Esophagus squamous epithelium (tissue), 5 donors: ENCODE measurements at regions not wholly inside any gene's neighbourhood (a gene's known extent, or its start where the extent isn't known, plus 50 kb on each side); places are given as distances from the start of the nearest gene placed in this dataset.

Experiments
- DNase-seq: peaks from one replicate; lab custom pipeline; 2025; lab: John Stamatoyannopoulos, UW
- H3K27ac ChIP-seq, 4 donors: fragments of 200-600 bp; sonication (generic); one replicate each; pipeline ENCODE4 v1.5.1; 2016 to 2019; ENCODE audit warnings: mild to moderate bottlenecking in 1 of 4
- H3K27me3 ChIP-seq, 4 donors: fragments of 200-600 bp; sonication (generic); 1 replicate in 3 of 4; 2 replicates in 1 of 4; pipeline versions ENCODE4 v1.5.1 to v1.6.0; 2017 to 2021; ENCODE audit warnings: antibody characterized with exemption in 1 of 4
- H3K36me3 ChIP-seq, 3 donors: fragments of 200-600 bp; sonication (generic); one replicate each; pipeline ENCODE4 v1.5.1; 2016 to 2019
- H3K4me1 ChIP-seq, 3 donors: fragments of 200-600 bp; sonication (generic); one replicate each; pipeline ENCODE4 v1.5.1; 2017 to 2019
- H3K4me3 ChIP-seq, 4 donors: fragments of 200-600 bp; sonication (generic); 1 replicate in 3 of 4; 2 replicates in 1 of 4; pipeline ENCODE4 v1.5.1; 2016 to 2019; ENCODE audit warnings: mild to moderate bottlenecking in 2 of 4, moderate library complexity in 1 of 4
- H3K9me3 ChIP-seq, 3 donors: fragments of 200-600 bp; sonication (generic); one replicate each; pipeline ENCODE4 v1.5.1; 2016 to 2019
- CTCF ChIP-seq, 6 experiments: fragments of 450-650 bp in 4 of 6; fragments of 200-600 bp in 2 of 6; sonication (generic) in 2 of 6; IDR thresholded peaks; one replicate each; pipeline ENCODE4 v1.5.1; 2016 to 2019; ENCODE audit warnings: antibody characterized with exemption in 6 of 6, mild to moderate bottlenecking in 4 of 6, moderate library complexity in 4 of 6
- POLR2A ChIP-seq, 4 donors: fragments of 450-650 bp; IDR thresholded peaks; one replicate each; pipeline ENCODE4 v1.6.1; 2017; ENCODE audit warnings: antibody characterized with exemption in 4 of 4, mild to moderate bottlenecking in 4 of 4, moderate library complexity in 3 of 4
- WGBS, 2 donors: methylation state at CpG; one replicate each; pipeline ENCODE4 v1.1.5; 2018; 5-methylcytosine and 5-hydroxymethylcytosine counted together
- intact Hi-C: fragments of 100-400 bp; cut with DNase I; formaldehyde crosslinking; loops from one replicate; pipeline ENCODE4 v1.15.0; 2022
- donor health status: DM: yes; HTN: yes; CAD: no.

DNA sequence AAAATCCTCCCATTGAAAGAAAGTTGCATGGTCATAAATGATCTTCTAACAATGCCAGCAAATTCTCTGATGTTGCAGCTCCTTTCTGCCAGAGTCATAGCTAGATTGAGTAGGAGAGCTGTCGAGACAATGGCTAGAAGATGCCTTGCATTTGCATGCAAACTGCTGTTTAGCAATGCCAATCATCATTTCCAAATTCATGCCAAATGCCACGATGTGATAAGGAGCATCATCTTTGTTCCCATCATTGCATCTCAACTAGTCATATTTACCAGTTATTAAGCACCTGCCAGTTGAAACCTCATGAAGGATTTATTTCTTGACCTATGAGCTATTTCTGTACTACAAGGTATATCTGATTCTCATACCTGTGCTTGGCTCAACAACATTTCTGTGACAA, 246.4 kb upstream of the PIK3R1 start:
- 73 to 77% methylated on average over 2 of the region's 2 CpGs for WGBS, 2 donors
- H3K27me3 ChIP-seq: no peaks in the 10 kb centered on the region
- TF ChIP-seq POLR2A (IDR thresholded peaks at IDR 0.05) (no peak), CTCF (IDR thresholded peaks at IDR 0.05) (no peak)
- H3K4me3 ChIP-seq: no peak overlapping the region
- intact Hi-C loops: no loop called here
- H3K9me3 ChIP-seq: no peaks in the 10 kb centered on the region
- peaks cover 0 to 46% (median 32%) of the 10 kb centered on the region in 3 donors for H3K4me1 ChIP-seq
- H3K36me3 ChIP-seq: no peaks in the 10 kb centered on the region
- no peak for DNase-seq
- H3K27ac ChIP-seq: no peak overlapping the region

- H3K27me3 ChIP-seq: no peaks in the 10 kb centered on the region
- H3K36me3 ChIP-seq: no peaks in the 10 kb centered on the region
- H3K4me3 ChIP-seq: no peak overlapping the region
- TF ChIP-seq CTCF (IDR thresholded peaks at IDR 0.05) (no peak), POLR2A (IDR thresholded peaks at IDR 0.05) (no peak)
- peaks cover 7 to 43% (median 24%) of the 10 kb centered on the region in 3 donors for H3K4me1 ChIP-seq
- intact Hi-C loops: no loop called here
- WGBS, 2 donors: 78 to 87% methylated on average over 1 of the region's 1 CpG
- H3K9me3 ChIP-seq: no peaks in the 10 kb centered on the region
- no peak overlapping the region for H3K27ac ChIP-seq
- DNase-seq: no peak
Measured at GRCh38 chr5:67966712-67967111, 248.8 kb upstream of the PIK3R1 start.

DNA sequence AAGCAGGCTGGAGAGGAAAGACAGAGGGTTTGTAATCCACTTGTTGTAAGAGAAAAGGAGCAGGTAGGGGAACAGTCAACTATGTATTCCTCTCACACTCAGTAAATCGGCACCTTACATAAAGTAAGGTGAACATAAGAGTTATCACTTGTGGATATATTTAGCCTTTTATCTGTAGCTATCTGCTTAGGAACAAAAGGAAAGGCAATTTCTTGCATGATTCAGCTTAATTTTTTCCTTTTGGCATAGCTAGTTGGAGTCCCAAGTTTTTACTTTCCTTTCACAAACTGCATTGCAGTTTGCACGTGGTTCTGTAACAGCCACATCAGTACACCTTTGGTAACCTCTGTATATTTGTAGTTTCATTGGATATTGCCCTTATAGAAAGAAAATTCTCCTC, 250.9 kb upstream of the PIK3R1 start:
- 31 to 34% methylated on average over 2 of the region's 2 CpGs for WGBS, 2 donors
- Histone ChIP-seq H3K4me1 (peaks cover 7 to 37% (median 14%) of the 10 kb centered on the region in 3 donors), H3K4me3 (no peak overlapping the region), H3K9me3 (no peaks in the 10 kb centered on the region), H3K27me3 (no peaks in the 10 kb centered on the region), H3K27ac (peak overlapping the region in 3 of 4 donors; percentile 23 to 66 (median 57)), H3K36me3 (no peaks in the 10 kb centered on the region)
- TF ChIP-seq POLR2A (IDR thresholded peaks at IDR 0.05): no peak
- TF ChIP-seq CTCF (IDR thresholded peaks at IDR 0.05): no peak
- DNase-seq: no peak
- intact Hi-C loops: no loop called here

DNA sequence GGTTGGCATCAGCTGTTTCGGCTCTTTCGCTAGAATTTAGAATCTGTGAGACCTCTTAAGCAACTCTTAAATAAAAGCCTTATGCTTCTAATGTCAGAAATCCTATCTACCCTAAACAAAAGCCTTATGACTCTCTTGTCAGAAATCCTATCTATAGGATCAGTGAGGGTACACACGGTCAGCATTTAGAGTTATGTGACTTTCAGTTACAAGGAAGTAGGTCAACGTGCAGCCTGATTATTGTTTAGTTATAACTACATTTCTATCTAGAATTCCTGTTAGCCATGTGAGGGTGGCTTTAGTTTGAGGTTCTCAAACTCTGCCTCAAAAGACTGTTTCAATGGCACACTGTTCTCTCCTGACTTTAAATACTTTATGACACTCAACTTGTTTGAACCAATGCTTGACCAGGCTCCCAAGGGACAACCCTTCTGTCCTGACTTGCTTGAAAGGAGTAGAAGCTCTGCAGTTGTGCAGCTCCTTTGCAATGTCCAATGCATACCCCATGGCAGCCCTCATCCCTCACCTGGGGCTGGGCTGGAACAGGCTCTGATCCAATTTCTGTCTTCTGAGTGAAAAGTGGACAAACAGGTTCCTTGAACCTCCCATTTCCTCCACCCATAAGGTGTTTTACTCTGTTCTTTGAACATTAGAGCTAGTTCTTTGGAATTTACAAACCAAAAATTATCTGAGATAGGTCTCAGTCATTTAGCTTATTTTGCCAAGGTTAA, 251.6 kb upstream of the PIK3R1 start:
- no peak for DNase-seq
- 85 to 89% methylated on average over 4 of the region's 4 CpGs for WGBS, 2 donors
- H3K27ac ChIP-seq: peak overlapping the region in 3 of 4 donors; percentile 23 to 66 (median 57)

More for the DNA sequence above, 251.6 kb upstream of the PIK3R1 start:
- peaks cover 7 to 37% (median 14%) of the 10 kb centered on the region in 3 donors for H3K4me1 ChIP-seq
- no peaks in the 10 kb centered on the region for H3K9me3 ChIP-seq
- H3K36me3 ChIP-seq: no peaks in the 10 kb centered on the region
- intact Hi-C loops: no loop called here
- no peak for TF ChIP-seq POLR2A (IDR thresholded peaks at IDR 0.05)
- no peak for TF ChIP-seq CTCF (IDR thresholded peaks at IDR 0.05)
- H3K4me3 ChIP-seq: no peak overlapping the region
- H3K27me3 ChIP-seq: no peaks in the 10 kb centered on the region
